ENCODE measurements at regions not wholly inside any gene's neighbourhood (a gene's known extent, or its start where the extent isn't known, plus 50 kb on each side); places are given as distances from the start of the nearest gene placed in this dataset.

GRCh38 chr2:220246386-220246785, 619.0 kb downstream of the SLC4A3 start:
- H3K27ac ChIP-seq, result no peak overlapping the region
- no peak for TF ChIP-seq CTCF (IDR thresholded peaks at IDR 0.05)
- TF ChIP-seq POLR2A (IDR thresholded peaks at IDR 0.05), result no peak
- no peaks in the 10 kb centered on the region for H3K9me3 ChIP-seq (replicated peaks in 1 of 3)
- H3K27me3 ChIP-seq, result no peaks in the 10 kb centered on the region
- DNase-seq, result no peak
- no peak overlapping the region for H3K4me3 ChIP-seq
- 72 to 85% (median 78%) methylated on average over 1 of the region's 1 CpG for WGBS, 4 donors
- intact Hi-C loops (cut with DNase I), result no loop called here
- H3K4me1 ChIP-seq (replicated peaks in 1 of 2), result no peaks in the 10 kb centered on the region
- H3K36me3 ChIP-seq (replicated peaks in 1 of 2), result no peaks in the 10 kb centered on the region

GRCh38 chr2:220247588-220248350, 620.3 kb downstream of the SLC4A3 start:
- intact Hi-C loops (cut with DNase I), result no loop called here

GRCh38 chr2:220259662-220260061, 632.2 kb downstream of the SLC4A3 start:
- intact Hi-C loops (cut with DNase I), result no loop called here
- 68 to 88% (median 78%) methylated on average over 2 of the region's 2 CpGs for WGBS, 4 donors
- Histone ChIP-seq H3K4me1 (replicated peaks in 1 of 2) (no peaks in the 10 kb centered on the region), H3K9me3 (replicated peaks in 1 of 3) (no peaks in the 10 kb centered on the region), H3K27me3 (no peaks in the 10 kb centered on the region), H3K4me3 (no peak overlapping the region), H3K27ac (no peak overlapping the region), H3K36me3 (replicated peaks in 1 of 2) (no peaks in the 10 kb centered on the region)
- no peak for DNase-seq
- no peak for TF ChIP-seq POLR2A (IDR thresholded peaks at IDR 0.05)
- no peak for TF ChIP-seq CTCF (IDR thresholded peaks at IDR 0.05)

More at GRCh38 chr2:220247588-220248350, 620.3 kb downstream of the SLC4A3 start:
- WGBS, 4 donors, result 64 to 72% (median 70%) methylated on average over 3 of the region's 3 CpGs
- no peak overlapping the region for H3K27ac ChIP-seq
- no peaks in the 10 kb centered on the region for H3K36me3 ChIP-seq (replicated peaks in 1 of 2)
- no peaks in the 10 kb centered on the region for H3K4me1 ChIP-seq (replicated peaks in 1 of 2)
- H3K27me3 ChIP-seq, result no peaks in the 10 kb centered on the region
- no peak for DNase-seq
- H3K4me3 ChIP-seq, result no peak overlapping the region
- TF ChIP-seq CTCF (IDR thresholded peaks at IDR 0.05) (no peak), POLR2A (IDR thresholded peaks at IDR 0.05) (no peak)
- no peaks in the 10 kb centered on the region for H3K9me3 ChIP-seq (replicated peaks in 1 of 3)

- H3K4me3 ChIP-seq, result no peak overlapping the region
- no peak overlapping the region for H3K27ac ChIP-seq
- no peaks in the 10 kb centered on the region for H3K27me3 ChIP-seq
- TF ChIP-seq POLR2A (IDR thresholded peaks at IDR 0.05) (no peak), CTCF (IDR thresholded peaks at IDR 0.05) (no peak)
- WGBS, 4 donors, result 82 to 91% (median 89%) methylated on average over 6 of the region's 6 CpGs
- intact Hi-C loops (cut with DNase I), result no loop called here
- H3K4me1 ChIP-seq (replicated peaks in 1 of 2), result no peaks in the 10 kb centered on the region
- no peak for DNase-seq
- H3K36me3 ChIP-seq (replicated peaks in 1 of 2), result no peaks in the 10 kb centered on the region
- no peaks in the 10 kb centered on the region for H3K9me3 ChIP-seq (replicated peaks in 1 of 3)
Observed at GRCh38 chr2:220263300-220263699, 635.9 kb downstream of the SLC4A3 start.
